ENCODE measurements at regions not wholly inside any gene's neighbourhood (a gene's known extent, or its start where the extent isn't known, plus 50 kb on each side); places are given as distances from the start of the nearest gene placed in this dataset.
"Not testable (repeated sequence)": the region's sequence is repeated elsewhere in the genome, so short reads cannot be mapped to it uniquely, and the experiment has no call there.

DNA sequence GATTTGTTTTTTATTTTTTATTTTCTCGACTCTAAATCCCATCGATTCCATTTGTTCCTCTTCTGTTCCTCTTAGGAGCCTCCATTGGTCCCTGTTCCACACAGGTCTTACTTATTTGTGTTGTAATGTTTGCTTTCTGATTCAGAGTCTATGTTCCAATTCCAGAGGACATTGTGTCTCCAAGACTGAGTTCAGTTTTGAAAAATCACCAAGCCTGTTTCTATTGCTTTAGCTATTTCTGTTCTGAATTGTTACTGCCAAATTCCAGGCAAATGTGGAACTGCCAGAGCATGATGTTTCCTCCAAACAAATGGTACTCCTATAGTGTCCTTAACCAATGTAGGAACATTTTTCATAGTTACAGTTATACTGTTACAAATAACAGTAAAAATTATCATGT is 270.9 kb upstream of the SPTLC3 start:
- H3K27ac ChIP-seq = no peak overlapping the region
- no peak overlapping the region for H3K4me3 ChIP-seq

DNA sequence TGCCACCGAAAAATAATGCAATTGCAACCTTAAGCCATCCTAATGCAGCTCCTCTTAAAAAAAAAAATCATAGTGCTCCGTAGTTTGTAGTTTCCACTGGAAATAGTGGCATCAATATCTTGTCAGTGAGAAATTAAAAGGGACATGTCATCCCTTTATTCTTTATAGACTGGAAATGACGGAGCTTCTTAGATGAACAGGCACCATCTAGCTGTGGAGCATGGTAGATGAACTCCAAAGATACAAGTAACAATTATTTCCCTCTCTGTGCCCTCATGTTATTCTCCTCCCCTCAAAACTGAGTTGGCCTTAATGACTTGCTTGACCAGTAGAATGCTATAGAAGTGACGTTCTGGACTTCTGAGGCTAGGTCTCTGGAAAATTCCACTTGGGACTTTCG is 268.1 kb upstream of the SPTLC3 start:
- Histone ChIP-seq H3K27ac (no peak overlapping the region), H3K4me3 (no peak overlapping the region)

GRCh38 chr20:12744037-12744436 is 264.7 kb upstream of the SPTLC3 start:
- Histone ChIP-seq H3K4me3 (no peak overlapping the region), H3K27ac (no peak overlapping the region)

- H3K4me3 ChIP-seq = no peak overlapping the region
- no peak overlapping the region for H3K27ac ChIP-seq
Observed at GRCh38 chr20:12748359-12748994, 260.3 kb upstream of the SPTLC3 start.

DNA sequence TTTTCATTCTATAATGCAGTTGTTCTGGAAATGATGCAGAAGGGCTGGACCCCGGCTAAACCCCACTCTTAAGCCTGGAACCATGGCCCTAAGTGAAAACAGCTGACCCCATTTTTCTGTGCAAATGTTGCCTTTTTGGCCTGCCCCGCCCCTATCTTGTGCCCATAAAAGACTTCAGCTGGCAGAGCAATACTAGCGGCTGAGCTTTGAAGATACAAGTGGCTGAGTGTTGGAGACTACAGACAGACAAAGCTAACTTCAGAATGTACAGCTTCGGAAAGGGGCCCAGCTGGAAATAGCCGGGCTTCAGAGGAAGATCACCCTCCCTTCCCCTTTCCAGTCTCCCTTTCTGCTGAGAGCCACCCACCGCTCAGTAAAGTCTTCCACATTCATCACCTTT is 258.6 kb upstream of the SPTLC3 start:
- no peak overlapping the region for H3K4me3 ChIP-seq
- no peak overlapping the region for H3K27ac ChIP-seq

GRCh38 chr20:12752900-12753693 is 255.7 kb upstream of the SPTLC3 start:
- H3K27ac ChIP-seq, H3K4me3 ChIP-seq: not testable (repeated sequence)

DNA sequence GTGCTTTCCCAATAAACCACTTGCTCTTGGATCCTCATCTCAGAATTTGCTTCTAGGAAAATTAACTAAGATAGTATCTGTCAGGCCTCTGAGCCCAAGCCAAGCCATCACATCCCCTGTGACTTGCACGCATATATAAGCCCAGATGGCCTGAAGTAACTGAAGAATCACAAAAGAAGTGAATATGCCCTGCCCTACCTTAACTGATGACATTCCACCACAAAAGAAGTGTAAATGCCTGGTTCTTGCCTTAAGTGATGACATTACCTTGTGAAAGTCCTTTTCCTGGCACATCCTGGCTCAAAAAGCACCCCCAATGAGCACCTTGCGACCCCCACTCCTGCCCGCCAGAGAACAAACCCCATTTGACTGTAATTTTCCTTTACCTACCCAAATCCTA is 255.0 kb upstream of the SPTLC3 start:
- H3K4me3 ChIP-seq, H3K27ac ChIP-seq: not testable (repeated sequence)

DNA sequence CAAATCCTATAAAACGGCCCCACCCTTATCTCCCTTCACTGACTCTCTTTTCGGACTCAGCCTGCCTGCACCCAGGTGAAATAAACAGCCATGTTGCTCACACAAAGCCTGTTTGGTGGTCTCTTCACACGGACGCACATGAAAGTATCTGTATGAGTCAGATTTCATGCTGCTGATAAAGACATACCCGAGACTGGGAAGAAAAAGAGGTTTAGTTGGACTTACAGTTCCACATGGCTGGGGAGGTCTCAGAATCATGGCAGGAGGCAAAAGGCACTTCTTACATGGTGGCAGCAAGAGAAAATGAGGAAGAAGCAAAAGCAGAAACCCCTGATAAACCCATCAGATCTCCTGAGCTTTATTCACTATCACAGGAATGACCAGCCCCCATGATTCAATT is 249.3 kb upstream of the SPTLC3 start:
- H3K4me3 ChIP-seq, H3K27ac ChIP-seq: not testable (repeated sequence)

DNA sequence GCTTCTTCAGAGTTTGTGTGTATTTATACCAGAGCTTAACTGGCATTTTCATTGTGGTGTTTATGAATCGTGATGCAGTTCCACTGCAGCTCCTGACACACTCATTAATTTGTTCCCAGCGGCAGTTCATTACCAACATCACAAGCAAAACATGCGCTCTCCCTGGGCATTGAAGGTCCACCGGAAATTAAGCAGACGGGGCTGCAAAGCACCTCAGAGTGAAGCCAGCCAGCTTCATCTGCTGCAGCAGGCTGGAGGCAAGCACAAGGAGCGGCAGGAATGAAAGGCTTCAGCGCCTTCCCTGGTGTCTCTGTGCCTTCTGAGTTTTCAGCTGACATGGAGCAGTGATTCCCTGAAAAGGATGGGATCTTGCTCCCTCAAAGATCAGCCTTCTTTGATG is 246.0 kb upstream of the SPTLC3 start:
- Histone ChIP-seq H3K4me3 (no peak overlapping the region), H3K27ac (no peak overlapping the region)

GRCh38 chr20:12763406-12763805 is 245.4 kb upstream of the SPTLC3 start:
- Histone ChIP-seq H3K4me3 (no peak overlapping the region), H3K27ac (no peak overlapping the region)

DNA sequence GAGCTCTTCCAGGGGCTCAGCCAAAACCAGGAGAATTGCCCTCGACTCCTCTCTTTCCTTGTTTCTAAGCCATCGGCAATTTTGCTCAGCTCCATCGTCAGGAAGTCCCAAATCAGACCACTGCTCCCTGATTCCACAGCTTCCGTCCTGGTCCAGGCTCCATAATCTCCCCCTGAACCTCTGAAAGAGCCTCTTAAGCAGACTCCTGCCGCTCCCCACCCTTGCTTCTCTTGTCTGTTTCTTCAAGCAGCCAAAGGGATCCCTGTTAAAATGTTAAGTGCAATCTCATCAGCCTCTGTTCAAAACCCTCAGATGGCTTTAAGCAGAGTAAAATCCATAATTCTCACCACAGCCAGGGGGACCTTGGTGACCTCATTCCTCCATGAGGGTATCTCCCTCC is 244.7 kb upstream of the SPTLC3 start:
- Histone ChIP-seq H3K27ac (no peak overlapping the region), H3K4me3 (no peak overlapping the region)

DNA sequence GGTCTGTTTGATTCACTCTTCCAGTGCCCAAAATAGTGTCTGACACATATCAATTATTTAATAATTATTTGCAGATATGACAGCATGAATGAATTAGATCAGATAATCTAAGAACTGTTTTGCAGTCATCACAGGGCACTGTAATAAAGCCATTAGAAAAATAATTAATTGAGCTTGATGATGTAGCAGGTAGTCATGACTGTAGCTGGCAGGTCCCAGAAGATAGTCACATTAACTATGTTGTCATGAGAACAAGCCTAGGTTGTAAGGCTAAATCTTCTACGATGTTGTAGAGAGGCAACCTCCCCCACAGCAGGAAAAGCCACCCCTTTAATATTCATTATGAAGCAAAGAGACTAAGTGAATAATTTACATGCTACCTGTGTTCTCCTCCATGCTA is 243.9 kb upstream of the SPTLC3 start:
- Histone ChIP-seq H3K4me3 (no peak overlapping the region), H3K27ac (no peak overlapping the region)

DNA sequence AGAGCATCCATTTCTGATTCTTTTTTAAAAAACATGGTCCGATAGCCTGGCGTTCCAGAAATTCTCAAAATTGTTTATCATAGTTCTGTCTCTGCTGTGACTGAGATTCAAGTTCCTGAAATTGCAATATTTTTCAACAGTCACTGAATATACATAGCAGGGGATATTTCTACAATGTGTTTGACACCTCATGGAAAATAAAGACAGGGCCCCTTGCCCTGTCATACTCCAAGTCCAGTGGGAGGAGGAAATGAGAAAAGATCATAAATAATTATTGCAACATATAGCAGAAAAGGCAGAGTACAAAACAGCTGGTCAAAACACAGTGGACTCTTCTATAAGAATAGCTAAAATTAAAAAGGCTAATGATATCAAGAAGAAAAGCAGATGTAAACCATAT is 234.8 kb upstream of the SPTLC3 start:
- Histone ChIP-seq H3K4me3 (no peak overlapping the region), H3K27ac (no peak overlapping the region)

- Histone ChIP-seq H3K27ac (no peak overlapping the region), H3K4me3 (no peak overlapping the region)
Observed at GRCh38 chr20:12775041-12775440, 233.7 kb upstream of the SPTLC3 start.

DNA sequence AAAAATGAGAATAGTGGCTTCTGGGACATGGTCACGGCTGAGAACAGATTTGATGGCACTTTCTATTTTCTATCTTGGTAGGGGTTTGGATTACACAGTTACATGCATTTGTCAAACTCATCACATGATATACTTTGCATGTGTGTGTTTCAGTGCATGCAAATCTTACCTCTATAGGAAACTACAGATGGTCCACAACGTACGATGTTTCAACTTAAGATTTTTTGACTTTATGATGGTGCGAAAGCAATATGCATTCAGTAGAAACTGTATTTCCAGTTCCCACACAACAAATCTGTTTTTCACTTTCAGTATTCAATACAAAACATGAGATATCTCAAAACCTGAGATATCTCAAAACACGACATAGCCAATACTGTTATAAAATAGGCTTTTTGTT is 231.8 kb upstream of the SPTLC3 start:
- H3K27ac ChIP-seq = no peak overlapping the region

DNA sequence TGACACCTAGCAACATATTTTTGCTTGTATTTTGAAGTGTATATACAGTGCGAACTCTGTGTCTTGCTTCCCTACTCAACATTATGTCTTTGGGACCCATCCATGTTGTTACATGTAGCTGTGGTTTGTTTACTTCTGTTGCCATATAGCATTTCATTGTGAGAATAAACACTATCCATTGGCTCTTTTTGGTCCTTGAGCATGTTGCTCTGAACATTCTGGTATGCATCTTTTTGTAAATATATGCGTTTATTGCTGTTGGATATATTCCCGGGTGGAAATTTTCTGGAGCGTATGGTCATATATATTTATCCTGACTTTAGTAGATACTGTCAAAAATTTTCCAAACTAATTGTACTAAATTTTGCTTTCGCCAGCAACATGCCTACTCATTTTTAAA is 222.5 kb upstream of the SPTLC3 start:
- Histone ChIP-seq H3K4me3 (no peak overlapping the region), H3K27ac (no peak overlapping the region)

More for the DNA sequence above, 231.8 kb upstream of the SPTLC3 start:
- no peak overlapping the region for H3K4me3 ChIP-seq

DNA sequence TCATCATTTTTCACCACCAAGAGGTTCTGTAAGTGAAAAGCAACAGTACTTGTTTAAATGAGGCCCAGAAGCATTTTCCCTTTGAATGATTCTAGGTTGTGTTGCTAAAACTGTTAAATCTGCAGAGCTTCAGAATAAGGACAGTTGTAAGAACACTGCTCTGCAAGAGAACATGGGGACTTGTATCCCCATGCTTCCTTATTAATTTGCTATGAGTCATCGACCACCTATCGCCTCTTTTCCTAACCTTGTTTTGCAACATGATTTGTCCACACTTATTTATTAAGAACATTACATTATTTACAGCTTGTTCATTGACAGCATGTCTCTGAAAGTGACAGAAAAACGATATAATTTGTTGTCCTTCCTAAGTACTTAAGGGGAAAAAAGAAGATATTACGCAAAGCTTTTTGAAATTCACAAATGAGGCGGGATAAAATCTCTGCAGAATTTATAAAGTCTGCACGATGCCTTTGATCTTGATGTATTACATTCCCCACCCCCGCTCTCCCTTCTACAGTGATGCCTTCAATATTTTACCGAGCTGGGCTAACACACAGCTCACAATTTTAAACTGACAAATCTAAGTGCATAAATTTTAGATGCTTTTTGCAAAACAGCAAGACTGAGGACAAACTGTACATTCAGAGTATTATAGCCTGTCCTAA is 220.0 kb upstream of the SPTLC3 start:
- H3K27ac ChIP-seq = no peak overlapping the region
- H3K4me3 ChIP-seq = no peak overlapping the region

DNA sequence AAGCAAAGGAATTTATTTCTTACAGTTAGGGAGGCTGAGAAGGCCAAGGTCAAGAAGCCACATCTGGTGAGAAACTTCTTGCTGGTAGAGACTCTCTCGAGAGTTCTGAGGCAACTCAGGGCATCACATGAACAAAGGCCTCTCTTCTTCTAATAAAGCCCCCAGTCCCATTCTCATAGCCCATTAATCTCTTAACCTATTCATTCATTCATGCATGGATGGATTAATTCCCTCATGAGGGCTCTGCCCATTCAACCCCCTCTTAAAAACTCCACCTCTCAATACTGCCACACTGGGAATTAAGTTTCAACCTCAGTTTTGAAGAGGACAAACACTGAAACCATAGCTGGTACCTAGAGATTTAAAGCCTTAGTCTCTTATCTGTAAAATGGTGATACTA is 217.9 kb upstream of the SPTLC3 start:
- Histone ChIP-seq H3K4me3 (no peak overlapping the region), H3K27ac (no peak overlapping the region)

- H3K4me3 ChIP-seq = no peak overlapping the region
- H3K27ac ChIP-seq = no peak overlapping the region
Observed at GRCh38 chr20:12798286-12798685, 210.5 kb upstream of the SPTLC3 start.

DNA sequence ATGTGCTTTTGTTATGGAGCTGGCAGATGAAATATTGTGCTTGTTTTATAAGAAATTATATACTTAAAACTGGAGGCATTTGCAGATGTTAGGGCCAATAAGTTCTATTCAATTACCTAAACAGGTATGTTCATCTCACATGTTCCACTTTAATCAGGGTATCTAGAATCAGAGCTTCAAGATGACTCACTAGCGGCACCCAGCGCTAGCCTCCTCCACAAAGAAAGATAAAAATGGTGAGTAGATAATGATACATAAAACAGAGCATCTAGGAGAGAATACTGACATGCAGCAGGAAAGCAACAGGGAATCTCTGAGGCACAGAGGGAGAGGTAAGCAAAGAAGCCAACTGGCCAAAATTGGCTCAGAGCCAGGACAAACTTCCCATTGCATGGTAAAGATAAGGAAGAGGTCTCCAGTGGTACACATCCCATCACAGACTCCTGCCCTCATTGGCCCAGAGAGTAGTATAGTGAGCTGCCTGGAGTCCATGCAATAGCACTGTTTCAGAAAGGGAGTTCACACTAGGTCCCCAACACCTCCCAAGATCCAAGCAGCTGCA is 200.7 kb upstream of the SPTLC3 start:
- no peak overlapping the region for H3K27ac ChIP-seq

GRCh38 chr20:12815231-12815768 is 193.5 kb upstream of the SPTLC3 start:
- no peak overlapping the region for H3K27ac ChIP-seq

More for the DNA sequence above, 200.7 kb upstream of the SPTLC3 start:
- no peak overlapping the region for H3K4me3 ChIP-seq

More at GRCh38 chr20:12815231-12815768, 193.5 kb upstream of the SPTLC3 start:
- H3K4me3 ChIP-seq = no peak overlapping the region
